Hematopoietic multipotent progenitor cell treated with erythropoietin and hydrocortisone succinate and interleukin-3 and kit ligand, for 15 days (in vitro differentiated cells): ENCODE measurements at regions not wholly inside any gene's neighbourhood (a gene's known extent, or its start where the extent isn't known, plus 50 kb on each side); places are given as distances from the start of the nearest gene placed in this dataset.

Experiments
- DNase-seq: peaks from one replicate; pipeline ENCODE4 v3.0.0-alpha.2; 2015; ENCODE audit warnings: low spot score

- DNase-seq, result no peak
Observed at GRCh38 chr15:46251903-46252302, 617.1 kb downstream of the SQOR start.

GRCh38 chr15:46258056-46258455, 623.2 kb downstream of the SQOR start:
- DNase-seq, result no peak

GRCh38 chr15:46260937-46261336, 626.1 kb downstream of the SQOR start:
- no peak for DNase-seq

DNA sequence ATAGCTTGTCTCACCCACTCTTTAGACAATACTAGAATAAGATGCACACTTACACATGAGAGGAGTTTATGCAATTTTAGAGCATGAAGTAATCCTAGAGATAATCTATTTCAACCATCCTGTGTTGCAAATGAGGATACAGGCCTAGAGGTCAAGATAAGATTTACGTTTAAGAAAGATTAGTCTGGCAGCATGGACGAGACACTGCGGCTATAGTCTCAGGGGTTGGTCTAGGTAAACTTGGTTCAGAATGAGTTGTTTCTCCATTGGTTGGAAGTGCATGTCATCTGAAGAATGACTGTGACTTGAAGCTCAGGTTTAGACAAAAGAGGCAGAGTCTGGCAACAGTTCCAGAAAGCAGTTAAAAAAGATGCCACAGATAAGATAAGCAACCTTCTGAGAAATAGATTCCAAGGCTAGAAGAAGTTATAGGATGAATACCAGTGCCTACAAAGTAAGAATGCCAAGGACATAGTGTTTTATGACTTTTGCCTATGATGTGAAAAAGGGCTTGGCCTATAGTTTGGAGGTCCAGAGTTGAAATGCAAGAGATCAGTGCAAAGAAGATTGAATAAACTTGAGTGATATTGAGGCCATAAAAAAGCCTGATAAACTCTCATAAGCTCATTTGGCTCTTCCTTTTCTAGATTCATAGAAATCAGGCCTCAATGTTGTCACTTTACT, 631.0 kb downstream of the SQOR start:
- no peak for DNase-seq

DNA sequence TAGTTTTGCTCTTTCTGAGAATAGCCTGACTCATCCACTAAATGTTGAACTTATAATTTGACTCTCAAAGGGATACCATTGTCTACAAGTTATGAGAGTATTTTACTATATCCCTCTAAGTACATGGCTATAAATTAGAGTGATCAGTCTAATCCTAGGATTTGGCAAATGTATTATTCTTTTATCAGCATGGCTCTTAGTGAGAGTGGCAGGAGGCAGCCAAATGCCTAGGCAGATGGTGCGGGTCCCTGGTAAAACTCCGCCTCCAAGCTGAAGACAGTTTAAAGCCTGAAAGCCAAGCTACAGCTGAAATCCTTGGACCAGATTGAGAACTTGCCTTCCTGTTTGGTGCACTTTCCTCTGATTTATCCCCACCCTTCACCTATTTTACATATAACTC, 631.8 kb downstream of the SQOR start:
- no peak for DNase-seq

- DNase-seq, result no peak
Observed at GRCh38 chr15:46270481-46271147, 635.8 kb downstream of the SQOR start.

DNA sequence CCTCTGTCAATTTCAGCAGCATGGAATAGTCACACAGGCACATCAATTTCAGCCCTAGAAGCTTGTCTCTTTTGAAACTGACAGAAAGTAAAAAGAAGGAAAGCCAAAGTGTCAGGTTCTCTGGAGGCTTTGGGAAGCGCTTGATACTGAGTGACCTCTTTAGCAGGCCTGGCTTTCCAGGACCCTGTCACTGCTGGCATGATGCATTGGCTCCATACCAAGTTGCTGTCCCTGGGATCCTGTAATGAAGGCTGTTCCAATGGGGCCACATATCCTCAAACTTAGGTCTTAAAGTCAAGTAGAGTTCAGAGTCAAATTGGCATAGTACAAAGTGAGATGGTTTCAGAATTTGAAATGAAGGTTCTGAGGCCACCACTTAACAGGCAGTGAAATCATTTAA, 640.9 kb downstream of the SQOR start:
- DNase-seq, result no peak

DNA sequence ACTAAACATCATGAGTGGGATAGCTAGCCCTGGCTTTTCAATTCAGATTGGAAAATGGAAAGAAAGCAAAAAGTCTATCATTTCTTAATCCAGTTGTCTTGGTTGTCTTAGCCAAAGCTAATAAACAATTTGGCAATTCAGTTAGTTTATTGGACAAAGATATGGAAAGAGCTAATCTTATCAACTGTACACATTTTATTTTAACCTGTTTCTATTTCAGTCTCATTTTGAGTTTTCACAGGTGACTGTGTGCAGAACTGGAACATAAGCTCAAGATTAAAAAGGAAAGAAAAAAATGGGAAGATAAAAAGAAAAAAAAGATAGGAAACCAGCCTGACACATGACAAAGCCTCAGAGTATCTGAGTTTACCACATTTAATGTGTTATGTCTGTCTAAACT, 642.6 kb downstream of the SQOR start:
- no peak for DNase-seq

DNA sequence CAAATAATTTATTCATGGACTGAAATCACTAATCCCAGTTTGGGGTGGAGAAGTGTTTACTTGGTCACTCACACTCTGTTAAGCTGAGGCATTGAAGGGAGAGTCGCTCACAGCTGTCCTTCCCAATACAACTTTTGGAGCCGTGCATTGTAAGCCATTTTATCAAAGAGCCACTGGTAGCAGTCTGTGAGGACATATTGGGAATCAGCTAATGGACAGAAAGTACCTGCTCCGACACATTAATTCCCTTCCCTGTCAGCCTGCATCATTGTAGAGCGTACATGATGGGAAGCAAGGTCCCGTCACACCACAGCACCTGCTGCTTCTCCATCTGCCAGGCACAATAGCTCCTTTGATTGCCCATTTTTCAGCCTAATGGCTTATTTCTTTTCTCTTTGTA, 643.2 kb downstream of the SQOR start:
- no peak for DNase-seq

- DNase-seq, result no peak
Observed at GRCh38 chr15:46278486-46279090, 643.8 kb downstream of the SQOR start.

GRCh38 chr15:46280762-46281542, 646.1 kb downstream of the SQOR start:
- no peak for DNase-seq

GRCh38 chr15:46293550-46293949, 658.7 kb downstream of the SQOR start:
- no peak for DNase-seq

- DNase-seq, result no peak
Observed at GRCh38 chr15:46296002-46296401, 661.2 kb downstream of the SQOR start.

DNA sequence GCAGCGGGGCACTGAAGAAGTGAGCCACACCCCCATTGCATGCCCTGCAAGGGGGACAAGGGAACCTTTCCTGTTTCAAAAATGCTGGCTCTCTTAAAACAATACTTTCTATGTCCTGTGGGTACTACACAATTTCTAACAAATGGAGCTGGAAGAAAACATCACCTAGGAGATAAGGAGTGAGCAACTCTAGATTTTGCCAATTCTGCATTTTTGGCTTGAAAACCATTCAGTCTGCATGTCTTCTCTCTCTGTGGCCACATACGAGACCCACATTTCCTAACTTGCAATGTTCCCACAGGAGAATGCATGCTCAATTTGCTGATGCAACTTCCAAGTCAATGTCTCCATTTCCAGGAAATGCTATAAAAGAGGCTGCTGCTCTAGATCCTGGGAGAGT, 662.0 kb downstream of the SQOR start:
- DNase-seq, result no peak

DNA sequence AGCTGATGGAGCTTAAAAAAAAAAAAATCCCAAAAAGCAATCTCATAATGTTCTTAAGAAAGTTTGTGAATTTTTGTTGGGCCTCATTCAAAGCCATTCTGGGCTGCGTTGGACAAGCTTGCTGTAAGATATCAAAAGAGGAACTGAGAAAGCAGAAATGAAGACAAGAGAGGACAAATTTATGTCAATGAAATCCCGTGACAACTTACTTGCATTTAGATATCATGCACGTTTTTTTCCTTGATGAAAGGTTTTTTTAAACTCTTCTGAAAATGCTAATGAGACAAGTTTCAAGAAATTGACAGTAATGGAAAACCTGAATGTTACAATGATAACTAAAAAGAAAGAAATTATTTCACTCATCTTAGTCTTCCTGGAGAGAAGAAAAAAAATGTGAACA, 662.9 kb downstream of the SQOR start:
- no peak for DNase-seq

DNA sequence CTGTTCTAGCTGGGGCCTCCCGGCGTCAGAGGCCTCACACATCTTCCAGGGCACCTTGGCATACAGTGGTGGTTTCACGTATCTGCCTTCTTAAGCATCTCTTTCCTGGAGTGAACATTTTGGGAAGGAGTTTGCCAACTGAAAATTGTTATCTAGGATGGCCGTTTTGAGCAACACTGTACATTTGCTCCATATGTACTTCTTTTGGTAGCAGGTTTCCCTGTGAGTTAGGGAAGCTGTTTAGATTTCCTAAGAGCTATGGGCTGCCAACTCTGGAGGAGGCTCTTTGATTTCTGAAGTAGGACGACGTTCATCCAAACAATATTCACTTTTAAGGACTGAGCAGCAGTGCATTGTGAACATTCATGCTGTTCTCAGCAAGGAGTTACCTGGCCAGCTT, 665.9 kb downstream of the SQOR start:
- no peak for DNase-seq

- no peak for DNase-seq
Observed at GRCh38 chr15:46301291-46301690, 666.5 kb downstream of the SQOR start.

GRCh38 chr15:46301826-46302225, 667.0 kb downstream of the SQOR start:
- no peak for DNase-seq

DNA sequence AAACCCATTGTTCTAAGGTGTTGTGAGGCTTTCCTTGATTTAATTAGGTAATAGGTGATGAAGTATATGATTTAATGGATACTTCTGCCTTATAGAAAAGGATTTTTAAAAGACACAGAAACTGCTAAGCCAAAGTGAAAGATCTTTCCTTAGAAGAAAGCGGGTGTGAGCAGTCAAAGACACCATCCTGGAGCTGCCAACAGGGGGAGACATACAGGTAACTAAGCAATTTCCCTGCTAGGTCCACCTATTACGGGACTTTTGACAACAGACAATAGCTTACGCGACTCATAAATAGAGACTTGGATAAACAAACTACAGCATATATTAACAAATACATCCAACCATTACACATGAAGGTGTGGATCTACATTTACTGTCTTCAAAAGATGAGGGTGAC, 669.5 kb downstream of the SQOR start:
- DNase-seq, result no peak

- no peak for DNase-seq
Observed at GRCh38 chr15:46307746-46308145, 672.9 kb downstream of the SQOR start.

- no peak for DNase-seq
Observed at GRCh38 chr15:46309914-46310313, 675.1 kb downstream of the SQOR start.

DNA sequence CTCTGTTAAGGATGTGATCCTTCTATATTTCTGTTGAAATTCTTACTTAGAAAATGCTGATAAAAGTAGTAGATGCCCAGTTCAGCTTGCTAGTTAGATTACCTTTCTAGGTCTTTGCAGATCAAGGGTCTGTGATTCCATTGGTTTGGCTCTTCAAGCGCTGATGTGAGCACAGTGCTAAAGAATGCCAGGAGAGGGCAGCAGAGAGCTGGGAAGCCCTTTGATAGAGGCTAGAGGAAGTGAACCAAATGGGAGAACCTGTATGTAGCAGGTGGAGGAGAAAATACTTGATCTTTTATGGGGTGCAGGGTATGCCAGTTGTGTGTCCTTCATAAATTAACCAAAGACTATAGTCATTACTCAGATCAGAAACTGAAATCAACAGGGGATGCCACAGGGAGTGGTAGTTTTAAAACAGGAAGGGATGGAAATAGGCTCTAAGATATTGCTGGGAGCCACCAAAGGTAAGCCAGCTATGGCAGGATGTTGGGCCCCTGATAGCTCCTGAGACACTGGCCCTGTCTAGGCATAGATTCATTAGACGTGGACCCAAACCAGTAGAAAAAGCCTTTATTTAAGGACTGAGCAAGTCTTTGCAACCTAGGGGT, 677.4 kb downstream of the SQOR start:
- DNase-seq, result peak; percentile 14
